ENCODE measurements at regions not wholly inside any gene's neighbourhood (a gene's known extent, or its start where the extent isn't known, plus 50 kb on each side); places are given as distances from the start of the nearest gene placed in this dataset.

GRCh38 chr16:64782484-64782883, 339.4 kb downstream of the CDH11 start:
- no peak overlapping the region for H3K27ac ChIP-seq
- no peak for TF ChIP-seq ZFX (IDR thresholded peaks at IDR 0.05)
- TF ChIP-seq CTCF (conservative IDR thresholded peaks at IDR 0.05): no peak

GRCh38 chr16:64780445-64780844, 341.4 kb downstream of the CDH11 start:
- TF ChIP-seq ZFX (IDR thresholded peaks at IDR 0.05) (no peak), CTCF (conservative IDR thresholded peaks at IDR 0.05) (no peak)
- no peak overlapping the region for H3K27ac ChIP-seq

GRCh38 chr16:64778777-64779176, 343.1 kb downstream of the CDH11 start:
- no peak overlapping the region for H3K27ac ChIP-seq
- TF ChIP-seq ZFX (IDR thresholded peaks at IDR 0.05): no peak
- no peak for TF ChIP-seq CTCF (conservative IDR thresholded peaks at IDR 0.05)

GRCh38 chr16:64773638-64774037, 348.2 kb downstream of the CDH11 start:
- no peak for TF ChIP-seq CTCF (conservative IDR thresholded peaks at IDR 0.05)
- no peak for TF ChIP-seq ZFX (IDR thresholded peaks at IDR 0.05)
- H3K27ac ChIP-seq: no peak overlapping the region

GRCh38 chr16:64773184-64773583, 348.7 kb downstream of the CDH11 start:
- TF ChIP-seq CTCF (conservative IDR thresholded peaks at IDR 0.05) (no peak), ZFX (IDR thresholded peaks at IDR 0.05) (no peak)
- H3K27ac ChIP-seq: no peak overlapping the region

GRCh38 chr16:64771273-64771672, 350.6 kb downstream of the CDH11 start:
- TF ChIP-seq CTCF (conservative IDR thresholded peaks at IDR 0.05) (no peak), ZFX (IDR thresholded peaks at IDR 0.05) (no peak)
- H3K27ac ChIP-seq: no peak overlapping the region

- H3K27ac ChIP-seq: no peak overlapping the region
- TF ChIP-seq CTCF (conservative IDR thresholded peaks at IDR 0.05) (no peak), ZFX (IDR thresholded peaks at IDR 0.05) (no peak)
Observed at GRCh38 chr16:64762211-64762610, 359.7 kb downstream of the CDH11 start.

Data from C4-2B (cell line).